ENCODE measurements at regions not wholly inside any gene's neighbourhood (a gene's known extent, or its start where the extent isn't known, plus 50 kb on each side); places are given as distances from the start of the nearest gene placed in this dataset.
"Not testable (repeated sequence)": the region's sequence is repeated elsewhere in the genome, so short reads cannot be mapped to it uniquely, and the experiment has no call there.

GRCh38 chr6:115838216-115838615 is 222.5 kb downstream of the FRK start:
- H3K27ac ChIP-seq (ENCODE audit: low read length): no peak overlapping the region
- H3K36me3 ChIP-seq (ENCODE audit: insufficient read depth, low read depth, low read length): no peaks in the 10 kb centered on the region
- no peaks in the 10 kb centered on the region for H3K9me3 ChIP-seq (ENCODE audit: insufficient read depth, low read depth, low read length)
- no peak overlapping the region for H3K4me3 ChIP-seq (ENCODE audit: low read length)
- H3K9ac ChIP-seq (ENCODE audit: low read depth, low read length): no peak overlapping the region
- no peaks in the 10 kb centered on the region for H3K27me3 ChIP-seq (ENCODE audit: insufficient read depth, low read length)
- no peaks in the 10 kb centered on the region for H3K4me1 ChIP-seq (ENCODE audit: insufficient read depth, low read length)

- H3K9me3 ChIP-seq (ENCODE audit: insufficient read depth, low read depth, low read length); H3K27me3 ChIP-seq (ENCODE audit: insufficient read depth, low read length); H3K36me3 ChIP-seq (ENCODE audit: insufficient read depth, low read depth, low read length); H3K9ac ChIP-seq (ENCODE audit: low read depth, low read length); H3K4me1 ChIP-seq (ENCODE audit: insufficient read depth, low read length); H3K4me3 ChIP-seq (ENCODE audit: low read length); H3K27ac ChIP-seq (ENCODE audit: low read length): not testable (repeated sequence)
These were observed 224.3 kb downstream of the FRK start for GRCh38 chr6:115836374-115836773.

- no peak overlapping the region for H3K9ac ChIP-seq (ENCODE audit: low read depth, low read length)
- no peaks in the 10 kb centered on the region for H3K36me3 ChIP-seq (ENCODE audit: insufficient read depth, low read depth, low read length)
- H3K9me3 ChIP-seq (ENCODE audit: insufficient read depth, low read depth, low read length): no peaks in the 10 kb centered on the region
- no peak overlapping the region for H3K4me3 ChIP-seq (ENCODE audit: low read length)
- no peaks in the 10 kb centered on the region for H3K27me3 ChIP-seq (ENCODE audit: insufficient read depth, low read length)
- no peaks in the 10 kb centered on the region for H3K4me1 ChIP-seq (ENCODE audit: insufficient read depth, low read length)
- H3K27ac ChIP-seq (ENCODE audit: low read length): no peak overlapping the region
These were observed 225.4 kb downstream of the FRK start for GRCh38 chr6:115835314-115835713.

- not testable (repeated sequence) for H3K4me1 ChIP-seq (ENCODE audit: insufficient read depth, low read length); H3K9me3 ChIP-seq (ENCODE audit: insufficient read depth, low read depth, low read length); H3K9ac ChIP-seq (ENCODE audit: low read depth, low read length); H3K4me3 ChIP-seq (ENCODE audit: low read length); H3K27me3 ChIP-seq (ENCODE audit: insufficient read depth, low read length); H3K27ac ChIP-seq (ENCODE audit: low read length); H3K36me3 ChIP-seq (ENCODE audit: insufficient read depth, low read depth, low read length)
These were observed 226.1 kb downstream of the FRK start for GRCh38 chr6:115834542-115834941.

- no peaks in the 10 kb centered on the region for H3K27me3 ChIP-seq (ENCODE audit: insufficient read depth, low read length)
- H3K4me1 ChIP-seq (ENCODE audit: insufficient read depth, low read length): no peaks in the 10 kb centered on the region
- H3K9ac ChIP-seq (ENCODE audit: low read depth, low read length): no peak overlapping the region
- no peak overlapping the region for H3K4me3 ChIP-seq (ENCODE audit: low read length)
- no peak overlapping the region for H3K27ac ChIP-seq (ENCODE audit: low read length)
- H3K9me3 ChIP-seq (ENCODE audit: insufficient read depth, low read depth, low read length): no peaks in the 10 kb centered on the region
- no peaks in the 10 kb centered on the region for H3K36me3 ChIP-seq (ENCODE audit: insufficient read depth, low read depth, low read length)
These were observed 227.9 kb downstream of the FRK start for GRCh38 chr6:115832786-115833185.

- H3K9ac ChIP-seq (ENCODE audit: low read depth, low read length): no peak overlapping the region
- H3K4me1 ChIP-seq (ENCODE audit: insufficient read depth, low read length): no peaks in the 10 kb centered on the region
- no peak overlapping the region for H3K27ac ChIP-seq (ENCODE audit: low read length)
- H3K27me3 ChIP-seq (ENCODE audit: insufficient read depth, low read length): no peaks in the 10 kb centered on the region
- H3K4me3 ChIP-seq (ENCODE audit: low read length): no peak overlapping the region
- no peaks in the 10 kb centered on the region for H3K36me3 ChIP-seq (ENCODE audit: insufficient read depth, low read depth, low read length)
- H3K9me3 ChIP-seq (ENCODE audit: insufficient read depth, low read depth, low read length): no peaks in the 10 kb centered on the region
These were observed 228.5 kb downstream of the FRK start for GRCh38 chr6:115832186-115832585.

- Histone ChIP-seq H3K4me1 (ENCODE audit: insufficient read depth, low read length) (no peaks in the 10 kb centered on the region), H3K4me3 (ENCODE audit: low read length) (no peak overlapping the region), H3K27ac (ENCODE audit: low read length) (no peak overlapping the region), H3K9me3 (ENCODE audit: insufficient read depth, low read depth, low read length) (no peaks in the 10 kb centered on the region), H3K9ac (ENCODE audit: low read depth, low read length) (no peak overlapping the region), H3K36me3 (ENCODE audit: insufficient read depth, low read depth, low read length) (no peaks in the 10 kb centered on the region), H3K27me3 (ENCODE audit: insufficient read depth, low read length) (no peaks in the 10 kb centered on the region)
These were observed 229.8 kb downstream of the FRK start for GRCh38 chr6:115830895-115831294.

GRCh38 chr6:115821798-115822197 is 238.9 kb downstream of the FRK start:
- H3K36me3 ChIP-seq (ENCODE audit: insufficient read depth, low read depth, low read length): no peaks in the 10 kb centered on the region
- no peak overlapping the region for H3K9ac ChIP-seq (ENCODE audit: low read depth, low read length)
- no peaks in the 10 kb centered on the region for H3K27me3 ChIP-seq (ENCODE audit: insufficient read depth, low read length)
- H3K27ac ChIP-seq (ENCODE audit: low read length): no peak overlapping the region
- no peak overlapping the region for H3K4me3 ChIP-seq (ENCODE audit: low read length)
- no peaks in the 10 kb centered on the region for H3K4me1 ChIP-seq (ENCODE audit: insufficient read depth, low read length)
- H3K9me3 ChIP-seq (ENCODE audit: insufficient read depth, low read depth, low read length): no peaks in the 10 kb centered on the region

- Histone ChIP-seq H3K9me3 (ENCODE audit: insufficient read depth, low read depth, low read length) (no peaks in the 10 kb centered on the region), H3K9ac (ENCODE audit: low read depth, low read length) (no peak overlapping the region), H3K4me1 (ENCODE audit: insufficient read depth, low read length) (no peaks in the 10 kb centered on the region), H3K27me3 (ENCODE audit: insufficient read depth, low read length) (no peaks in the 10 kb centered on the region), H3K36me3 (ENCODE audit: insufficient read depth, low read depth, low read length) (no peaks in the 10 kb centered on the region), H3K27ac (ENCODE audit: low read length) (no peak overlapping the region), H3K4me3 (ENCODE audit: low read length) (no peak overlapping the region)
These were observed 241.2 kb downstream of the FRK start for GRCh38 chr6:115819506-115819905.

GRCh38 chr6:115817161-115817560 is 243.5 kb downstream of the FRK start:
- Histone ChIP-seq H3K4me3 (ENCODE audit: low read length) (no peak overlapping the region), H3K9me3 (ENCODE audit: insufficient read depth, low read depth, low read length) (no peaks in the 10 kb centered on the region), H3K36me3 (ENCODE audit: insufficient read depth, low read depth, low read length) (no peaks in the 10 kb centered on the region), H3K4me1 (ENCODE audit: insufficient read depth, low read length) (no peaks in the 10 kb centered on the region), H3K27me3 (ENCODE audit: insufficient read depth, low read length) (no peaks in the 10 kb centered on the region), H3K27ac (ENCODE audit: low read length) (no peak overlapping the region), H3K9ac (ENCODE audit: low read depth, low read length) (no peak overlapping the region)

- Histone ChIP-seq H3K9me3 (ENCODE audit: insufficient read depth, low read depth, low read length) (no peaks in the 10 kb centered on the region), H3K4me1 (ENCODE audit: insufficient read depth, low read length) (no peaks in the 10 kb centered on the region), H3K36me3 (ENCODE audit: insufficient read depth, low read depth, low read length) (no peaks in the 10 kb centered on the region), H3K4me3 (ENCODE audit: low read length) (no peak overlapping the region), H3K27ac (ENCODE audit: low read length) (no peak overlapping the region), H3K27me3 (ENCODE audit: insufficient read depth, low read length) (no peaks in the 10 kb centered on the region), H3K9ac (ENCODE audit: low read depth, low read length) (no peak overlapping the region)
These were observed 245.8 kb downstream of the FRK start for GRCh38 chr6:115814907-115815306.

GRCh38 chr6:115811541-115811940 is 249.2 kb downstream of the FRK start:
- Histone ChIP-seq H3K9ac (ENCODE audit: low read depth, low read length) (no peak overlapping the region), H3K27ac (ENCODE audit: low read length) (no peak overlapping the region), H3K4me3 (ENCODE audit: low read length) (no peak overlapping the region), H3K36me3 (ENCODE audit: insufficient read depth, low read depth, low read length) (no peaks in the 10 kb centered on the region), H3K4me1 (ENCODE audit: insufficient read depth, low read length) (no peaks in the 10 kb centered on the region), H3K9me3 (ENCODE audit: insufficient read depth, low read depth, low read length) (no peaks in the 10 kb centered on the region), H3K27me3 (ENCODE audit: insufficient read depth, low read length) (no peaks in the 10 kb centered on the region)

GRCh38 chr6:115798229-115798628 is 262.5 kb downstream of the FRK start:
- no peaks in the 10 kb centered on the region for H3K9me3 ChIP-seq (ENCODE audit: insufficient read depth, low read depth, low read length)
- no peaks in the 10 kb centered on the region for H3K36me3 ChIP-seq (ENCODE audit: insufficient read depth, low read depth, low read length)
- peak overlapping the region; percentile 60 for H3K27ac ChIP-seq (ENCODE audit: low read length)
- H3K27me3 ChIP-seq (ENCODE audit: insufficient read depth, low read length): no peaks in the 10 kb centered on the region
- peak overlapping the region; percentile 55; the same call in 1 of the 2 replicates for H3K9ac ChIP-seq (ENCODE audit: low read depth, low read length)
- peaks cover 28% of the 10 kb centered on the region; the same call in 1 of the 2 replicates for H3K4me1 ChIP-seq (ENCODE audit: insufficient read depth, low read length)
- H3K4me3 ChIP-seq (ENCODE audit: low read length): peak overlapping the region; percentile 23; the same call in 1 of the 2 replicates

Measured in iPS-20b (cell line).